ENCODE measurements at regions not wholly inside any gene's neighbourhood (a gene's known extent, or its start where the extent isn't known, plus 50 kb on each side); places are given as distances from the start of the nearest gene placed in this dataset.

GRCh38 chr20:7038029-7038428, 270.5 kb downstream of the BMP2 start (continued):
- no peak for TF ChIP-seq ZNF462 (CRISPR knock-in tag; IDR thresholded peaks at IDR 0.05)

GRCh38 chr20:7057611-7058010, 290.1 kb downstream of the BMP2 start:
- H3K9me2 ChIP-seq (ENCODE audit: insufficient read depth), result peaks cover 3% of the 10 kb centered on the region
- Mint-ChIP-seq H3K4me3 (no peak overlapping the region), H3K4me1 (peaks cover 19% of the 10 kb centered on the region), H3K36me3 (ENCODE audit: low read depth) (no peaks in the 10 kb centered on the region; the same call in 2 of the 3 replicates), H3K9me3 (no peaks in the 10 kb centered on the region), H3K27me3 (ENCODE audit: insufficient read depth, low read depth, poor library complexity) (peaks cover 3% of the 10 kb centered on the region), H3K27ac (no peak overlapping the region)
- no peak overlapping the region for H3K27ac ChIP-seq (ENCODE audit: low read depth)
- ATAC-seq (no peak), DNase-seq (ENCODE audit: low spot score) (no peak)
- H3K36me3 ChIP-seq (ENCODE audit: insufficient read depth), result no peaks in the 10 kb centered on the region
- no peaks in the 10 kb centered on the region for H3F3A ChIP-seq (replicated peaks; ENCODE audit: low read depth)
- no peaks in the 10 kb centered on the region for H3K79me2 ChIP-seq (replicated peaks; ENCODE audit: insufficient read depth)
- H3K27me3 ChIP-seq (ENCODE audit: insufficient read depth), result no peaks in the 10 kb centered on the region
- H3K4me3 ChIP-seq, result no peak overlapping the region
- H2AFZ ChIP-seq, result no peak overlapping the region; the same call in 1 of the 2 replicates
- no peak overlapping the region for H3K4me2 ChIP-seq
- peaks cover 6% of the 10 kb centered on the region; the same call in 1 of the 2 replicates for H3K4me1 ChIP-seq (ENCODE audit: insufficient read depth)
- no peaks in the 10 kb centered on the region for H4K20me1 ChIP-seq (replicated peaks; ENCODE audit: insufficient read depth)
- TF ChIP-seq ZNF331 (CRISPR knock-in tag; IDR thresholded peaks at IDR 0.05; ENCODE audit: low read depth), result no peak
- no peak for TF ChIP-seq ZNF462 (CRISPR knock-in tag; IDR thresholded peaks at IDR 0.05)
- no peak for TF ChIP-seq ZNF114 (CRISPR knock-in tag; IDR thresholded peaks at IDR 0.05)
- TF ChIP-seq EZH2 (IDR thresholded peaks at IDR 0.05; ENCODE audit: low read depth, unreplicated experiment), result no peak
- TF ChIP-seq CREB1 (CRISPR knock-in tag; IDR thresholded peaks at IDR 0.05; ENCODE audit: low read depth), result no peak
- no peak for TF ChIP-seq CTCF (conservative IDR thresholded peaks at IDR 0.05; ENCODE audit: low read depth in 2 of 2)

Data from GM23338 (cell line).